IMR-90 (cell line): ENCODE measurements at regions not wholly inside any gene's neighbourhood (a gene's known extent, or its start where the extent isn't known, plus 50 kb on each side); places are given as distances from the start of the nearest gene placed in this dataset.

Source experiments
- BHLHE40 ChIP-seq: fragments of 150-350 bp; IDR thresholded peaks from 2 replicates; pipeline ENCODE4 v1.6.1; 2016; ENCODE audit warnings: mild to moderate bottlenecking, low read depth, low read length
- CHD1 ChIP-seq: IDR thresholded peaks from 2 replicates; pipeline ENCODE4 v1.6.1; 2012; ENCODE audit warnings: low read depth, low read length, improper control_type of control experiment
- FOS ChIP-seq: fragments of 150-350 bp; IDR thresholded peaks from 2 replicates; pipeline ENCODE4 v1.6.1; 2016; ENCODE audit warnings: low read depth, low read length
- MXI1 ChIP-seq: IDR thresholded peaks from 2 replicates; pipeline ENCODE4 v1.6.1; 2012; ENCODE audit warnings: low read depth, mild to moderate bottlenecking, low read length, moderate library complexity, borderline replicate concordance
- POLR2A ChIP-seq: IDR thresholded peaks from 2 replicates; pipeline ENCODE4 v1.6.1; 2012; ENCODE audit warnings: mild to moderate bottlenecking, low read depth, low read length
- RAD21 ChIP-seq: IDR thresholded peaks from 2 replicates; pipeline ENCODE4 v1.6.1; 2012; ENCODE audit warnings: low read length, improper control_type of control experiment
- RCOR1 ChIP-seq: IDR thresholded peaks from 2 replicates; pipeline ENCODE4 v1.6.1; 2012; ENCODE audit warnings: mild to moderate bottlenecking, low read length, improper control_type of control experiment; ENCODE audit not compliant: insufficient replicate concordance
- RFX5 ChIP-seq: IDR thresholded peaks from 2 replicates; pipeline ENCODE4 v1.8.0; 2012; ENCODE audit warnings: low read depth, mild to moderate bottlenecking, low read length, moderate library complexity
- TF ChIP-seq, protein P1 (sequence below): conservative IDR thresholded peaks from 2 replicates; pipeline ENCODE4 v1.5.1; 2012; ENCODE audit warnings: mild to moderate bottlenecking, low read depth, low read length, improper control_type of control experiment

DNA sequence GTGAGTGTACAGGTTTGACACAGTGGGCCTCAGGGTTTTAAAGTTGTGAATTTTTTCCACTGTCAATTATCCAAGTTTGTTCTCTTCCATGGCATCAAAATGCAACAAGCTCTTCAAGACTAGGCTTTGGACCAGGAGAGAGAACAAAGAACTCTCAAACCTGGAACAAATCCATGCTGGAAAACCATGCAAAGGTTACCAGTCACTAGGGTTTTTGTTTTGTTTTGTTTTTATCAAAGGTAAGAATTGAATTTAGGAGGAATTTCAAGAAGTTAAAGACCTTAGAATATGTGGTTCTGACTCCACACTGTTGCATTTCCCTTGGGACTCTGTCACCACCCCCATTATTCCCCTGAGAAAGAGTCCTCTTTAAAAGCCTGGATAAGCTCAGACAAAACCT is 191.1 kb upstream of the PIK3R1 start:
- TF ChIP-seq, protein P1, sequence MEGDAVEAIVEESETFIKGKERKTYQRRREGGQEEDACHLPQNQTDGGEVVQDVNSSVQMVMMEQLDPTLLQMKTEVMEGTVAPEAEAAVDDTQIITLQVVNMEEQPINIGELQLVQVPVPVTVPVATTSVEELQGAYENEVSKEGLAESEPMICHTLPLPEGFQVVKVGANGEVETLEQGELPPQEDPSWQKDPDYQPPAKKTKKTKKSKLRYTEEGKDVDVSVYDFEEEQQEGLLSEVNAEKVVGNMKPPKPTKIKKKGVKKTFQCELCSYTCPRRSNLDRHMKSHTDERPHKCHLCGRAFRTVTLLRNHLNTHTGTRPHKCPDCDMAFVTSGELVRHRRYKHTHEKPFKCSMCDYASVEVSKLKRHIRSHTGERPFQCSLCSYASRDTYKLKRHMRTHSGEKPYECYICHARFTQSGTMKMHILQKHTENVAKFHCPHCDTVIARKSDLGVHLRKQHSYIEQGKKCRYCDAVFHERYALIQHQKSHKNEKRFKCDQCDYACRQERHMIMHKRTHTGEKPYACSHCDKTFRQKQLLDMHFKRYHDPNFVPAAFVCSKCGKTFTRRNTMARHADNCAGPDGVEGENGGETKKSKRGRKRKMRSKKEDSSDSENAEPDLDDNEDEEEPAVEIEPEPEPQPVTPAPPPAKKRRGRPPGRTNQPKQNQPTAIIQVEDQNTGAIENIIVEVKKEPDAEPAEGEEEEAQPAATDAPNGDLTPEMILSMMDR = no peak
- TF ChIP-seq RCOR1 (no peak), MXI1 (no peak), FOS (no peak), POLR2A (no peak), BHLHE40 (no peak), CHD1 (no peak), RAD21 (no peak), RFX5 (no peak)
